NCI-H1105 (cell line): ENCODE measurements at regions not wholly inside any gene's neighbourhood (a gene's known extent, or its start where the extent isn't known, plus 50 kb on each side); places are given as distances from the start of the nearest gene placed in this dataset.
"Not testable (repeated sequence)": the region's sequence is repeated elsewhere in the genome, so short reads cannot be mapped to it uniquely, and the experiment has no call there.

Source experiments
- DNase-seq: peaks from one replicate; lab custom pipeline; 2025; lab: John Stamatoyannopoulos, UW

GRCh38 chr3:24545887-24546286 lies 51.2 kb upstream of the THRB start:
- no peak for DNase-seq

GRCh38 chr3:24548278-24548677 lies 53.6 kb upstream of the THRB start:
- DNase-seq = no peak

- no peak for DNase-seq
These were observed 55.9 kb upstream of the THRB start for GRCh38 chr3:24550588-24550987.

- no peak for DNase-seq
These were observed 57.0 kb upstream of the THRB start for GRCh38 chr3:24551626-24552025.

- no peak for DNase-seq
These were observed 68.2 kb upstream of the THRB start for GRCh38 chr3:24562895-24563294.

GRCh38 chr3:24565053-24565452 lies 70.4 kb upstream of the THRB start:
- no peak for DNase-seq

- DNase-seq = no peak
These were observed 71.0 kb upstream of the THRB start for GRCh38 chr3:24565656-24566055.

GRCh38 chr3:24566927-24567326 lies 72.3 kb upstream of the THRB start:
- no peak for DNase-seq

GRCh38 chr3:24572409-24572808 lies 77.8 kb upstream of the THRB start:
- DNase-seq = not testable (repeated sequence)

GRCh38 chr3:24573576-24573975 lies 78.9 kb upstream of the THRB start:
- DNase-seq = no peak

GRCh38 chr3:24578324-24578723 lies 83.7 kb upstream of the THRB start:
- DNase-seq = no peak

- no peak for DNase-seq
These were observed 84.3 kb upstream of the THRB start for GRCh38 chr3:24578951-24579421.

- peak; percentile 6 for DNase-seq
These were observed 88.1 kb upstream of the THRB start for GRCh38 chr3:24582431-24583403.

GRCh38 chr3:24586920-24587319 lies 92.3 kb upstream of the THRB start:
- DNase-seq = no peak

- no peak for DNase-seq
These were observed 94.2 kb upstream of the THRB start for GRCh38 chr3:24588629-24589512.

- DNase-seq = no peak
These were observed 94.8 kb upstream of the THRB start for GRCh38 chr3:24589513-24589851.

- DNase-seq = no peak
These were observed 95.6 kb upstream of the THRB start for GRCh38 chr3:24589931-24590880.

- no peak for DNase-seq
These were observed 96.5 kb upstream of the THRB start for GRCh38 chr3:24591191-24591590.

- DNase-seq = no peak
These were observed 97.3 kb upstream of the THRB start for GRCh38 chr3:24591661-24592555.

- no peak for DNase-seq
These were observed 99.5 kb upstream of the THRB start for GRCh38 chr3:24594161-24594560.

- no peak for DNase-seq
These were observed 101.1 kb upstream of the THRB start for GRCh38 chr3:24595796-24596195.
